Lower leg skin (tissue), 4 donors: ENCODE measurements at regions not wholly inside any gene's neighbourhood (a gene's known extent, or its start where the extent isn't known, plus 50 kb on each side); places are given as distances from the start of the nearest gene placed in this dataset.

ENCODE experiments used
- DNase-seq, 2 donors: peaks; one replicate each; pipeline ENCODE4 v3.0.0-alpha.2; 2019; ENCODE audit warnings: low spot score in 2 of 2
- H3K4me3 ChIP-seq: fragments of 200-600 bp; sonication (generic); 2 replicates; pipeline ENCODE4 v1.5.1; 2017; ENCODE audit warnings: mild to moderate bottlenecking, low read depth; ENCODE audit not compliant: poor library complexity, severe bottlenecking
- POLR2A ChIP-seq, 2 donors: fragments of 450-650 bp; IDR thresholded peaks; one replicate each; pipeline ENCODE4 v1.6.1; 2016 to 2017; ENCODE audit warnings: antibody characterized with exemption in 2 of 2, mild to moderate bottlenecking in 1 of 2, moderate library complexity in 1 of 2
- WGBS, 2 donors: methylation state at CpG; one replicate each; pipeline ENCODE4 v1.1.5; 2018; 5-methylcytosine and 5-hydroxymethylcytosine counted together
- intact Hi-C: fragments of 100-400 bp; cut with DNase I; formaldehyde crosslinking; loops from one replicate; pipeline ENCODE4 v1.15.0; 2023; ENCODE audit warnings: low total_unique reads
- TF ChIP-seq, protein P1 (sequence below), 3 donors: fragments of 450-650 bp; IDR thresholded peaks; one replicate each; pipeline ENCODE4 v1.5.1; 2016; ENCODE audit warnings: antibody characterized with exemption in 3 of 3, mild to moderate bottlenecking in 3 of 3, moderate library complexity in 2 of 3

DNA sequence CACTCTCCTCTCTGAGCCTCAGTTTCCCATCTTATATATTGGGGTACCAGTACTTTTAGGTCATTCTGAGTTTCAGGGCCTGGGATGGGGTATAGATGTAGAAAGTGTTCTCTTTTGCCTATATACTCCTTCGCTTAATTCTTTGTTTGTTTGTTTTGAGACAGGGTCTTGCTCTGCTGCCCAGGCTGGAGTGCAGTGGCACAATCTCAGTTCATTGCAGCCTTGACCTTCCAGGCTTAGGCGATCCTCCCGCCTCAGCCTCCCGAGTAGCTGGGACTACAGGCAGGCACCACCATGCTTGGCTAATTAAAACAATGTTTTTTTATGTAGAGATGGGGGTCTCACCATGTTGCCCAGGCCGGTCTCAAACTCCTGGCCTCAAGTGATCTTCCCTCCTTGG is 152.1 kb downstream of the AACS start:
- WGBS, 2 donors = 71 to 76% methylated on average over 5 of the region's 5 CpGs
- no peak for DNase-seq
- TF ChIP-seq POLR2A (IDR thresholded peaks at IDR 0.05) = no peak
- TF ChIP-seq, protein P1, sequence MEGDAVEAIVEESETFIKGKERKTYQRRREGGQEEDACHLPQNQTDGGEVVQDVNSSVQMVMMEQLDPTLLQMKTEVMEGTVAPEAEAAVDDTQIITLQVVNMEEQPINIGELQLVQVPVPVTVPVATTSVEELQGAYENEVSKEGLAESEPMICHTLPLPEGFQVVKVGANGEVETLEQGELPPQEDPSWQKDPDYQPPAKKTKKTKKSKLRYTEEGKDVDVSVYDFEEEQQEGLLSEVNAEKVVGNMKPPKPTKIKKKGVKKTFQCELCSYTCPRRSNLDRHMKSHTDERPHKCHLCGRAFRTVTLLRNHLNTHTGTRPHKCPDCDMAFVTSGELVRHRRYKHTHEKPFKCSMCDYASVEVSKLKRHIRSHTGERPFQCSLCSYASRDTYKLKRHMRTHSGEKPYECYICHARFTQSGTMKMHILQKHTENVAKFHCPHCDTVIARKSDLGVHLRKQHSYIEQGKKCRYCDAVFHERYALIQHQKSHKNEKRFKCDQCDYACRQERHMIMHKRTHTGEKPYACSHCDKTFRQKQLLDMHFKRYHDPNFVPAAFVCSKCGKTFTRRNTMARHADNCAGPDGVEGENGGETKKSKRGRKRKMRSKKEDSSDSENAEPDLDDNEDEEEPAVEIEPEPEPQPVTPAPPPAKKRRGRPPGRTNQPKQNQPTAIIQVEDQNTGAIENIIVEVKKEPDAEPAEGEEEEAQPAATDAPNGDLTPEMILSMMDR (IDR thresholded peaks at IDR 0.05) = no peak
- intact Hi-C loops = no loop called here
- no peak overlapping the region for H3K4me3 ChIP-seq

DNA sequence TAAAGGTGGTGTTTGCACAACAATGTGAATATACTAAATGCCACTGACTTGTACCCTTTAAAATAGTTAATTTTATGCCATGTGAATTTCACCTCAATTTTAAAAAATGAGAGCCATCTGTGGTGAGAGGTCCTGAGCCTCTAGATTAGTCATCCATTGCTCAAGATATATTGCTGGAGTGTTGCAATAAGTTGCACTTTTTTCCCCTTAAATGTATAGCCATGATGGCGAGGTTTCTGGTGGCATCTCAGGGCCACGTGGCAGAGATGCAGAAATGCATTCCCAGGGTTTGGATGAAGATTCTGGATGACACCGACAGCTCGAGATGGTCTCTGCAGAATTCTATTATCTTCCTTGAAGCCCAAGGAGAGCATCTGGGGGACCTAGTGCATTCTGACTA is 153.7 kb downstream of the AACS start:
- intact Hi-C loops = no loop called here
- TF ChIP-seq, protein P1 (IDR thresholded peaks at IDR 0.05) = no peak
- no peak for TF ChIP-seq POLR2A (IDR thresholded peaks at IDR 0.05)
- no peak for DNase-seq
- H3K4me3 ChIP-seq = no peak overlapping the region
- 78 to 81% methylated on average over 4 of the region's 4 CpGs for WGBS, 2 donors

- 78 to 79% methylated on average over 16 of the region's 16 CpGs for WGBS, 2 donors
- no peak overlapping the region for H3K4me3 ChIP-seq
- intact Hi-C loops = no loop called here
- DNase-seq = no peak
- TF ChIP-seq POLR2A (IDR thresholded peaks at IDR 0.05) = no peak
- TF ChIP-seq, protein P1 (IDR thresholded peaks at IDR 0.05) = no peak
These were observed 155.4 kb downstream of the AACS start for GRCh38 chr12:125220404-125221273.

DNA sequence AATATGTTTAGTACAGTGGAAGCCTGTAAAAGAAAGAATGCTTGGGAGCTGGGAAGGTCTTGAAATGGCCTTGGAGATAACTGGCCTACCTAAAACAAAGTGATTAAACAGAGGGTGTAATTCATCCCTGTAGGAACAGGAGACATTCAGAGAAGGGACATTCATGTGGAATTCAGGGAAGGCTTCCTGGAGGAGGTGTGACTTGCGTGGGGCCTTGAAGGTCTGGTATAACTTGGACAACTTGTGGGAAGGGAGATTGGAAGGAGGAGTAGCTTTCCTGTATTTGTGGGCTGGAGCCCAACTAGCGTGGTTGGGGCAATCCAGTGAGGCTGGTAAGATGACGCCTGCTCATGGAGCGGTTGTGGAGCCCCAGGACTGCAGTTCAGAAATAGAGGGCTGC is 156.4 kb downstream of the AACS start:
- intact Hi-C loops = no loop called here
- no peak for TF ChIP-seq POLR2A (IDR thresholded peaks at IDR 0.05)
- TF ChIP-seq, protein P1 (IDR thresholded peaks at IDR 0.05) = no peak
- no peak overlapping the region for H3K4me3 ChIP-seq
- WGBS, 2 donors = 85 to 86% methylated on average over 4 of the region's 4 CpGs
- no peak for DNase-seq

DNA sequence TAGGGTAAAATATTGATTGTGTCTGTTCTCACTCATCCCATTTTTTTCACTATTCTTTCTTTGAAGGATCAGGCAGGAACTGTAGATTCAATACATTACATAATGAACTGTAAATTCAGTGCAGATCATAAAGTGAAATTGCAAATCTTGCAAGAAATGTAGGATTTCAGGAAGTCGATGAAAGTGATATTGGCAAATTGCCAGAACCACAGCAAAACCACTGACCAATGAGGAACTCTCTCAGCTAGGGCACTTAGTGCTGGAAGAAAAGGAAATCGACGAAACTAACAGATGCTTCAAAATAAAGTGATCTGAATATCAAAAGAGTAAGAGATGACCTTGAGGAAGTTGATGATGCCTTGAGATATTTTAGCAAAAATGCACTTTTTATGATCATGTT is 157.6 kb downstream of the AACS start:
- no peak overlapping the region for H3K4me3 ChIP-seq
- no peak for TF ChIP-seq POLR2A (IDR thresholded peaks at IDR 0.05)
- TF ChIP-seq, protein P1 (IDR thresholded peaks at IDR 0.05) = no peak
- intact Hi-C loops = no loop called here
- WGBS, 2 donors = 52 to 61% methylated on average over 3 of the region's 3 CpGs
- DNase-seq = peak in 1 of 2 donors; percentile 16
